Occipital lobe (tissue), 1 donor: ENCODE measurements at regions not wholly inside any gene's neighbourhood (a gene's known extent, or its start where the extent isn't known, plus 50 kb on each side); places are given as distances from the start of the nearest gene placed in this dataset.
"Not testable (repeated sequence)": the region's sequence is repeated elsewhere in the genome, so short reads cannot be mapped to it uniquely, and the experiment has no call there.

Source experiments
- DNase-seq: peaks from one replicate; lab custom pipeline; 2025; lab: John Stamatoyannopoulos, UW

DNA sequence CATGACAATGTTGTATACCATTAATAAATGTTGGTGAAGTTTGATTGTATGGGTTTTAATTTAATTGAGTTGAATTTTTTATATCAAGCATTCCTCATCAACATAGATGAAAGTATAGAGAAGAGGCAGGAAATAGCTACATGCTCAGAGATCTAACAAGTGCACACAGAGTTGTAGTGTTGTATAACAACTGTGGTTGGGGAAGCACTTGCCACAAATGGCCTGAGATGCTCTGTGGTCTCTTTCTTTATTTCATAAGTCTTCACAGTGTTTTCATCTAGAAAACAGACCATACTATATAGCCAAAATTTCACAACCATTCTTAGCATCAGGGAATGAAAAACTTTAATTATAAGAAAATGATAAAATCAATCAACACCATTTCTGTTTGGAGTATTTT lies 682.6 kb upstream of the NECTIN3 start:
- no peak for DNase-seq

DNA sequence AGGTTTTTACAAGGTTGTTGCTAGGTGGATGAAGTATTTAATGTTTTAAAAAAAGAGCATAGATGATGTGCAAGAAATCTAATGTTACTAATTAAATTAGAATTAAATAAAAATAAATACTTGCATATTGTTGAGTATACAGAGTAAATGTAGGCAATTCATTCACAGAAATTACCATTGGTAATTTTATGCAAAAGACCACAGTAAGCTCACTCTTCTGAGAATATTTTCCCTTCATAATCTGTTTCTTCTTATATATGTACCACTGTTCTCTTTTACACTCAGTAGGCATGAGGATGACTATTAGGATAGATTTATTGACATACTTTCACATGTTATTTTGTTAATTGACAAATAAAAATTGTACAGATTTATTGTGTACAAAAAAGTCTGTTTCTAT lies 681.2 kb upstream of the NECTIN3 start:
- DNase-seq: no peak

- DNase-seq: no peak
Observed at GRCh38 chr3:110391042-110391441, 680.6 kb upstream of the NECTIN3 start.

DNA sequence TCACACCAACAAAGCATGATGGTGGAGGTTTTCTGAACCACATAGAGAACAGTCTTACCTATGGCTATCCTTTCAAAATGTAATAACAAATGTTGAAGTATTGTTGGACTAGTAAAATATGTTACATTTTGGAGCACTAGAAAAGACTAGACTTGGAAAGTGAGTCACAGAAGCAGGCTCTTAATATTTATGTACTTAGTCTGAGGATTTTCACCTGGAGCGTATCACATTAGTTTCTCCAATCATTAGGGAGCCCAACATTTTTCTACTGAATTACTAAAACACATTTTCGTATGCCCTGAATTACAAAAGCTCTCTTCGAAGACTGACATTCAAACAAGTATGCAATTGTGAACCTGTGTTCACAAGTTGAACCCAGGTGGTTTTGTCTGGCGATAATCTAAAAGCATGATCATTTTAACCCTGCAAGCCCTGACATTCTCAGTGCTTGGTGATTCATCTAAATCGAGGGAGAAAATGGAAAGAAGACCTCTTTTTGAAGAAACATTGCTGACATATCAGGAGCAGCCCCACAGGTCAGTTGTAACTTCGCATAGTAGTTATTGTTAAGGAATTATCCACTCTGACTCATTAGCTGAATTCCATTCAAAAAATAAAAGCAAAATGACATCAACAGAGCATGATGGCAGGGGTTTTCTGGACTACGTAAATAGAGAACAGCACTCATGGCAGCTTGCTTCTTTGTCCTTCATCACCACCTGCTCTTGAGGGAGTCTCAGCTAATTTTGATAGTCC lies 679.8 kb upstream of the NECTIN3 start:
- no peak for DNase-seq

- no peak for DNase-seq
Observed at GRCh38 chr3:110393941-110394340, 677.7 kb upstream of the NECTIN3 start.

DNA sequence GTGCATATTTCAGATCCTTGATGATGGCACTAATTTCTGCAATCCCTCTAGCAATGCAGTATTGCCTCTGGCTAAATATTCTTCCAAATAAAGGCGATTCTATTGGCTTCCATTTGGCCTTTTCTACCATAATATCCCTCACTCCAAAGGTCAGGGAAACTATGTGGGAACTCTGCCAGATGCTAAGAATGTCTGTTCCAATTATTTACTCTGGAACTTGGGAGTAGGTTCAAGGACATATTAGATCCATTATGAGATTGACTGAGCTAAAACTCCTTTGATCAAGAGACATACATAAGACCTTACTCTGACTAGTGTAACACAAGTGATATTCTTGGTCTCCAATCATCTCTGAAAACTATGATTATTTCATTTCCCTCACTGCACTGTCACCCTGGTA lies 674.5 kb upstream of the NECTIN3 start:
- DNase-seq: no peak

DNA sequence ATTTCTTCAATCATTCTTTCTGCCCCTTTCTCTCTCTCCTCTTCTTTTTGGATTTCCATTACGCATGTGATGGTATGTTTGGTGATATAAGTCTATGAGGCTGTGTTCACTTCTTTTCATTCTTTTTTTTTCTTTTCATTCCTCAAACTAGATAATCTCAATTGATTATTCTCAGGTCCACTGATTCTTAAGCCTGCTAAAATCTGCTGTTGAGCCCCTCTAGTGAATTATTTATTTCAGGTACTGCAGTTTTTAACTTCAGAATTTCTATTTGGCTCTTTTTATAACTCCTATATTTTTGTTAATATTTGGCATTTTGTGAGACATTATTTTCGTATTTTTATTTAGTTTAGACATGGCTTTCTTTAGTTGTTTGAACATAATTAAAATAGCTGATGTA lies 671.3 kb upstream of the NECTIN3 start:
- no peak for DNase-seq

DNA sequence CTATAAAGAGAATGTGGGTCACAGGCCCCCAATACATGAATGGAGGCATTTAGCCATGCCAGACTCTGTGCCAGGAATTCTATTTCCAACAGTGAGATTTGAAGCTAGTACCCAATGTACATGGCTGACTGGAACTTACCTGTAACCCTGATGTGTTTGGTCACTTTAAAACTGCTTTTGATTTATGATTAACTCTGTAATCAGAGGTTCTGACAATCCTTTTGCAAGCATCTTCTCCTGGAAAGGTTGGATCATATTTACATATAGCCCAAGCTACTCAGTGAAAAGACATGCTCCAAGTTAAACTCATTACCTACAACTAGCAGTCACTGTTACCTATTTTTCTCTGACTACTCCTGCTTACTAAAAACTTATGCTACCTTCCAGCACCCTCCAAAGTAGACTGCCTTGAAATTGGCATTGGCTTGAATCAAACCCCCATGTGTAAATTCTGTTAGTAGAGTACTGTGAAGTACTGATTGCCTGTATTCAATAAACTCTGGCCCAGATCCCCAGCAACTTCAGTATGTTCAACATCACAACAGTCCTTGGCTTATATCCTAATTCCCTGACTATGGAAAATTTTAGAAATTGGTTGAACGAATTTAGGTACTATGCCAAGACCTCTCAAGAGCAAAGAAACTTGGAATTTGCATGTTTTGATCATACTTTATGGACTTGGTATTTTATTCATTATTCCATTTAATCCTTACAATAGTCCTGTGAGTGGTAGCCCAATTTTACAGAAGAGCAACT lies 665.6 kb upstream of the NECTIN3 start:
- DNase-seq: no peak

DNA sequence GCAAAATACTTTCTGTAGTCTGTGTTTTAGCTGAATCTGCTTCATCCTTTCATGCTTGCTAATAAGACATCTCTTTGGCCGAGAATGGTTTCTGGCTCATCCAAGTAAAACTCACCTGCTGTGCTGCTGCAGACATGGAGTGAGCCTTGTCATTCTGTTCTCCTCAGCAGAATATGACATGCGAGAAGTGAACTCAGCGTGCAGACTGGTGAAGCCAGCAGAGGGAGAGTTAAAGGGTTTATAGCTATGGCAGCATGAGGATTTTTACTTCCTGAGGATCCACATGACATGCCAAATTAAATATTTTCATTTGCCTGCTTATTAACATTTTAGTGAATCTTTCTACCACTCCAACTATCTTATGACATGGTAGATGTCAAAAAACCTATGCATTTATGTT lies 658.4 kb upstream of the NECTIN3 start:
- no peak for DNase-seq

- no peak for DNase-seq
Observed at GRCh38 chr3:110413807-110414748, 657.5 kb upstream of the NECTIN3 start.

GRCh38 chr3:110414855-110415254 lies 656.8 kb upstream of the NECTIN3 start:
- no peak for DNase-seq

DNA sequence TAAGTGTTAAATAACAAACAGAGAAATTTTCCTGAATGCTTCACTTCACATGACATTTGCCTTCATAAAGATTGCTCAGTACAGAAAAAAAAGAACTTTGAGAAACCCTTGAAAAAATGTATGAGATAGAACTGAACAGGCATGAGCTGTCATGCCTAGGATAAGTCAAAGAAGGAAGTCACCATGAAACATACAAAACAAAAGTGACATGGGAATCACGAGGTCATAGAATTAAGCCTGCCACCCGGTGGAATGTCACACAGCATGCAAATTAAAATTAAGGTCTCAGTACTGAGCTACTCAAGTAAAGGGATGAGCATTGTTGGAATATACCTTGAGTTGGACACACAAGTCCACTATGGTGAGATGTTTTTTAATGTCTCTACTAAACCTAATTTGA lies 652.5 kb upstream of the NECTIN3 start:
- DNase-seq: no peak

GRCh38 chr3:110419601-110420000 lies 652.0 kb upstream of the NECTIN3 start:
- no peak for DNase-seq

GRCh38 chr3:110420158-110420641 lies 651.4 kb upstream of the NECTIN3 start:
- DNase-seq: no peak

GRCh38 chr3:110423276-110423675 lies 648.3 kb upstream of the NECTIN3 start:
- DNase-seq: no peak

DNA sequence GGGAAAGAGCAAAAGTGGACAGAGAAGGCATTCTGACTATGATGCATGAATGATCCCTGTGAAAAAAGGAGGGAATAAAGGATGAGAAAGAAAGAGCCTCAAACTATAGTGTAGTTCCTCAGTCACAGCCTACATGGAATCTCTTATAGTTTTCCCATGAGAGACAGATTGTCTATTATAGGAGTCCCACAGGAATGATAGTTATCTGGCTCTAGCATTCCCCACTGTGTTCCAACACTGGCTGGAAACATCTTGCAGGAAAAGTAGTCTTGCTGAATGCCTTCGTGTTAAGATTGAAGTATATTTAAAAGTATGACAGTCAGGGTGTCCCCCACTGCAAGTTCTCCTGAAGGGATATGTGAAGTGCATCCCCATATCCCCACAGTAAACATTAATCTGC lies 641.5 kb upstream of the NECTIN3 start:
- DNase-seq: no peak

GRCh38 chr3:110436209-110436608 lies 635.4 kb upstream of the NECTIN3 start:
- DNase-seq: no peak

DNA sequence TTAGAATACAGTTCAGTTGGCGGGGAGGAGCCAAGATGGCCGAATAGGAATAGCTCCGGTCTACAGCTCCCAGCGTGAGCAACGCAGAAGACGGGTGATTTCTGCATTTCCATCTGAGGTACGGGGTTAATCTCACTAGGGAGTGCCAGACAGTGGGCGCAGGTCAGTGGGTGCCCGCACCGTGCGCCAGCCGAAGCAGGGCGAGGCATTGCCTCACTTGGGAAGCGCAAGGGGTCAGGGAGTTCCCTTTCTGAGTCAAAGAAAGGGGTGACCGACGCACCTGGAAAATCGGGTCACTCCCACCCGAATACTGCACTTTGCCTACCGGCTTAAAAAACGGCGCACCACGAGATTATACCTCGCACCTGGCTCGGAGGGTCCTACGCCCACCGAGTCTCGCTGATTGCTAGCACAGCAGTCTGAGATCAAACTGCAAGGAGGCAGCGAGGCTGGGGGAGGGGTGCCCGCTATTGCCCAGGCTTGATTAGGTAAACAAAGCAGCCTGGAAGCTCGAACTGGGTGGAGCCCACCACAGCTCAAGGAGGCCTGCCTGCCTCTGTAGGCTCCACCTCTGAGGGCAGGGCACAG lies 631.5 kb upstream of the NECTIN3 start:
- not testable (repeated sequence) for DNase-seq

- DNase-seq: no peak
Observed at GRCh38 chr3:110454066-110454465, 617.5 kb upstream of the NECTIN3 start.

- DNase-seq: no peak
Observed at GRCh38 chr3:110456001-110456400, 615.6 kb upstream of the NECTIN3 start.

DNA sequence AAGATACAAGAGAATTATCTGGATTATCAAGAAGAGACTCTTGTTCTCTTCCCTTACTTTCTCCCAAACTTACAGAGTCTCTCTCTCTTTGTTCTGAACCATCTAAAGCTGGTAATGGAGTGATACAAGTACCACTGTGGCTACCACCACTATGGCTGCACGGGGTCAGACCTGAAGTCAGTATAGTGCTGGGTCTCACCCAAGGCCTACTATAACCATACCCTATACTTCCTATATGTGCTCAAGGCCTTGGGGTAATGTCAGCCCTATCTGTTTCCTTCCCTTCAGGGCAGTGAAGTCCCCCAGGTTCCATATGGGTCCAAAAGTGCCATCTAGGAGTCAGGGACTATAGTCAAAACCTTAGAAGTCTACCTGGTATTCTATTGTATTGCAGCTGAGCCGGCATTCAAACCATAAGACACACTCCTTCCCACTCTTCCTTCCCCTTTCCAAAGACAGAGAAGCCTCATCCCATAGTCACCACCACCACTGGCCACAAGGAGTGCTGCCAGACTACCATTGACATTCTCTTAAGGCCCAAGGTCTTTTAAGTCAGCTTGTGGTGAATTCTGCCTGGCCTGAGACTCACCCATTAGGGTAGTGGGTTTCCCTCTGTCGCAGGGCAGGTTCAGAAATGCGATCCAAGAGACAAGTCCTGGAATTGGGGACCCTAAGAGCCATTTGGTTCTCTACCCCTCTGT lies 615.0 kb upstream of the NECTIN3 start:
- DNase-seq: no peak
